Heart left ventricle (tissue), 13 donors: ENCODE measurements at regions not wholly inside any gene's neighbourhood (a gene's known extent, or its start where the extent isn't known, plus 50 kb on each side); places are given as distances from the start of the nearest gene placed in this dataset.

Source experiments
- POLR2A ChIP-seq, 2 donors: fragments of 450-650 bp; IDR thresholded peaks; one replicate each; pipeline ENCODE4 v1.6.1; 2017; ENCODE audit warnings: antibody characterized with exemption in 2 of 2, mild to moderate bottlenecking in 2 of 2, moderate library complexity in 2 of 2
- TF ChIP-seq, protein P1 (sequence below), 12 donors: fragments of 200-600 bp; sonication (generic) in 4 of 12; IDR thresholded peaks; one replicate each; pipeline versions ENCODE4 v1.5.0 to v1.8.0; 2018 to 2022; ENCODE audit warnings: antibody characterized with exemption in 12 of 12, mild to moderate bottlenecking in 5 of 12
- donor health status: ischemic (EF 13 %, LVEDD 7.1; RV severe dilation, severe dysfunction).
- donor health status: DM: no; HTN: yes; CAD: no.
- donor health status: DM: no; HTN: no; CAD: no.
- donor health status: ischemic (EF 25% LVEDD 6.9; RV normal size, moderate dysfunction).
- donor health status: ischemic (EF 25% LVEDD 5.7; RV mildly dilated, moderate dysfunction).
- donor health status: ischemic (EF 35%, LVEDD 5.7; RV mildly dilated, moderate dysfunction).
- donor health status: nonischemic (EF 11% LVEDD 7.7; RV severe dilation, severe dysfunction).
- donor health status: DM: yes; HTN: yes; CAD: no.
- donor health status: PGD.
- donor health status: ischemic (EF 29% LVEDD 5.4; RV normal size, mild dysfunction).
- donor health status: nonischemic (EF 23%, LVEDD 6.1; RV moderate dilation, normal function).

- TF ChIP-seq, protein P1, sequence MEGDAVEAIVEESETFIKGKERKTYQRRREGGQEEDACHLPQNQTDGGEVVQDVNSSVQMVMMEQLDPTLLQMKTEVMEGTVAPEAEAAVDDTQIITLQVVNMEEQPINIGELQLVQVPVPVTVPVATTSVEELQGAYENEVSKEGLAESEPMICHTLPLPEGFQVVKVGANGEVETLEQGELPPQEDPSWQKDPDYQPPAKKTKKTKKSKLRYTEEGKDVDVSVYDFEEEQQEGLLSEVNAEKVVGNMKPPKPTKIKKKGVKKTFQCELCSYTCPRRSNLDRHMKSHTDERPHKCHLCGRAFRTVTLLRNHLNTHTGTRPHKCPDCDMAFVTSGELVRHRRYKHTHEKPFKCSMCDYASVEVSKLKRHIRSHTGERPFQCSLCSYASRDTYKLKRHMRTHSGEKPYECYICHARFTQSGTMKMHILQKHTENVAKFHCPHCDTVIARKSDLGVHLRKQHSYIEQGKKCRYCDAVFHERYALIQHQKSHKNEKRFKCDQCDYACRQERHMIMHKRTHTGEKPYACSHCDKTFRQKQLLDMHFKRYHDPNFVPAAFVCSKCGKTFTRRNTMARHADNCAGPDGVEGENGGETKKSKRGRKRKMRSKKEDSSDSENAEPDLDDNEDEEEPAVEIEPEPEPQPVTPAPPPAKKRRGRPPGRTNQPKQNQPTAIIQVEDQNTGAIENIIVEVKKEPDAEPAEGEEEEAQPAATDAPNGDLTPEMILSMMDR (IDR thresholded peaks at IDR 0.05), result no peak
- TF ChIP-seq POLR2A (IDR thresholded peaks at IDR 0.05), result no peak
Observed at GRCh38 chr12:65526311-65526710, 247.8 kb downstream of the MSRB3 start.
